ENCODE measurements at regions not wholly inside any gene's neighbourhood (a gene's known extent, or its start where the extent isn't known, plus 50 kb on each side); places are given as distances from the start of the nearest gene placed in this dataset.

DNA sequence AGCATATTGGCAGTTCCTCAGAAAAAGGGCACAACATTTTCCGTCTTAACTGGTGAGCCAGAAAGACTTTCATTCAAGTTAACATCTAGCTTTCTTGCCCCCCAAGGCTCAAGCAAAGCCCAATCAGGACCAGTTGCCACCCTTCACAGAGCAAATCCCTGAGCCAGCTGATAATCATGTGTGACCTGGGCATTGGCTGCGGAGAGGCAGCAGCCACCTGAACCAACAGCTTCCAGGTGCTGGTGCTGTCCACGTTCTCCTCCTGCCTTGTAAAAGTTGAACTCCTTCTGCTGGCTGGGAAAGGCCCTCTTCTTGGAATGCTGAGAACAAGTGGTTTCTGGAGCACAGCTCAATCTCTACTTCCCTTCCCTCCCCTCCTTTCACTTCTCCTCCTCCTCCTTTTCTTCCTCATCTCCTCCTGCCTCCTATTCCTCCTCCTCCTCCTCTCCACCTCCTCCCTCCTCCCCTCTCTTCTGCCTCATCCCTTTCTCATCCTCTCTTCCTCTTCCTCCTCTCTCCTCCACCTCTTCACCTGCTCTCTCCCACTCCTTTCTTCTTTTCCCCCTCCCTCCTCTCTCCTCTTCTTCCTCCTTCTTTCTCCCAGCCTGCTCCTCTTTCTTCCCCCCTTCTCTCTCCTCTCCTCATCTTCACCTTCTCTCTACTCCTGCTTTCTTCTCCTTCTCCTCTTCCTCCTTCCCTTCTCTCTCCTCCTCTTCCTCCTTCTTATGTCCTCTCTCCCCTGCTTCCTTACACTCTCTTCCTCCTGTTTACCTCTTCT, 140.6 kb downstream of the JCAD start:
- intact Hi-C loops (cut with DNase I) = no loop called here
- Histone ChIP-seq H3K27me3 (no peaks in the 10 kb centered on the region), H3K4me3 (no peak overlapping the region), H3K4me1 (peaks cover 43% of the 10 kb centered on the region), H3K27ac (peak overlapping the region in 3 of 4 donors; percentile 50 to 64 (median 63)), H3K9me3 (no peaks in the 10 kb centered on the region), H3K36me3 (replicated peaks in 1 of 2; ENCODE audit: insufficient read depth in 1 of 2, low read depth in 2 of 2) (no peaks in the 10 kb centered on the region)
- 27 to 31% methylated on average over 3 of the region's 3 CpGs for WGBS, 2 donors
- TF ChIP-seq, protein P1, sequence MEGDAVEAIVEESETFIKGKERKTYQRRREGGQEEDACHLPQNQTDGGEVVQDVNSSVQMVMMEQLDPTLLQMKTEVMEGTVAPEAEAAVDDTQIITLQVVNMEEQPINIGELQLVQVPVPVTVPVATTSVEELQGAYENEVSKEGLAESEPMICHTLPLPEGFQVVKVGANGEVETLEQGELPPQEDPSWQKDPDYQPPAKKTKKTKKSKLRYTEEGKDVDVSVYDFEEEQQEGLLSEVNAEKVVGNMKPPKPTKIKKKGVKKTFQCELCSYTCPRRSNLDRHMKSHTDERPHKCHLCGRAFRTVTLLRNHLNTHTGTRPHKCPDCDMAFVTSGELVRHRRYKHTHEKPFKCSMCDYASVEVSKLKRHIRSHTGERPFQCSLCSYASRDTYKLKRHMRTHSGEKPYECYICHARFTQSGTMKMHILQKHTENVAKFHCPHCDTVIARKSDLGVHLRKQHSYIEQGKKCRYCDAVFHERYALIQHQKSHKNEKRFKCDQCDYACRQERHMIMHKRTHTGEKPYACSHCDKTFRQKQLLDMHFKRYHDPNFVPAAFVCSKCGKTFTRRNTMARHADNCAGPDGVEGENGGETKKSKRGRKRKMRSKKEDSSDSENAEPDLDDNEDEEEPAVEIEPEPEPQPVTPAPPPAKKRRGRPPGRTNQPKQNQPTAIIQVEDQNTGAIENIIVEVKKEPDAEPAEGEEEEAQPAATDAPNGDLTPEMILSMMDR (IDR thresholded peaks at IDR 0.05) = peak in 1 of 7 experiments; percentile 11
- no peak for TF ChIP-seq POLR2A (IDR thresholded peaks at IDR 0.05)
- DNase-seq (peak in 3 of 4 donors; percentile 74 to 82 (median 80)), ATAC-seq (peak; percentile 83)

DNA sequence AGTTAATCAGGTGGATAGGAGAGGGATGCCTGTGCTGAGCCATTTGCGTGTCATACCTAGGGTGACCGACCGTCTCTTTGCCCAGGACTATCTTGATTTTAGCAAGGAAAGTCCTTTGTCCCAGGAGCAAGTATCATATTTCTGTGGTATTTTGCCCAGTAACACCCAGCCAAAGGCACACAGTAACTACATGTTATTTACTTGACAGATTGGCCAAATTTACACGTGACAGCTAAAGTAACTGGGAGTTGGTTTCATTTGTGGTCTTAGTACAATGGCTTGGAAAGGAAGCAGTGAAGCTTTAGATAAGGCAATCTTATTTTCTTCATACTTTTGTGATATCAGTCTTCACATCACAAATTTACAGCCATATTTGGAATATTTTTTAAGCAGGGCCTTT, 142.1 kb downstream of the JCAD start:
- ATAC-seq = peak; percentile 82
- intact Hi-C loops (cut with DNase I) = no loop called here
- no peak overlapping the region for H3K4me3 ChIP-seq
- 30 to 46% methylated on average over 4 of the region's 4 CpGs for WGBS, 2 donors
- H3K27ac ChIP-seq = peak overlapping the region in 3 of 4 donors; percentile 63 to 65 (median 64)
- no peaks in the 10 kb centered on the region for H3K36me3 ChIP-seq (replicated peaks in 1 of 2; ENCODE audit: insufficient read depth in 1 of 2, low read depth in 2 of 2)
- H3K27me3 ChIP-seq = no peaks in the 10 kb centered on the region
- TF ChIP-seq POLR2A (IDR thresholded peaks at IDR 0.05) = no peak
- TF ChIP-seq, protein P1 (IDR thresholded peaks at IDR 0.05) = peak in 1 of 7 experiments; percentile 7
- peaks cover 43% of the 10 kb centered on the region for H3K4me1 ChIP-seq
- H3K9me3 ChIP-seq = no peaks in the 10 kb centered on the region
- peak in 3 of 4 donors; percentile 28 to 64 (median 53) for DNase-seq

DNA sequence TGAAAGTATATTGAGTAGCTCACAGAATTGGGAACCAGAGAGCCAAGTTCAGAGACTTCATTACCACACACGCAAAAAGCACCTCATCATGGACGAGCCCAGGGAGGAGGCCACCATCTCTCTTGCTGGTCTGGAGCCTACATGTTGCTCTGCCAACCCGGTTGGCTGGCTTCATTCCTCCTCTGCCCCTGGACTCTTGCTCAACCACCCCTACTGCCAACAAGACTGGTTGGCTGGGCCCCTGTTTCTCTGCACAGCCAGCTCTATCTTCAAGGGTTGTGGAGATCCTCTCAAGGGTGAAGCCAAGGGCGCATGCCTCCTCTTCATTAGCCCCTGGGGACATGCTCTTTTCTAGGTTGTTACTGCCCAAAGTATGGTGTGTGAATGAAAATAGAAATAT, 142.7 kb downstream of the JCAD start:
- DNase-seq = no peak
- Histone ChIP-seq H3K27me3 (no peaks in the 10 kb centered on the region), H3K4me1 (peaks cover 43% of the 10 kb centered on the region), H3K36me3 (replicated peaks in 1 of 2; ENCODE audit: insufficient read depth in 1 of 2, low read depth in 2 of 2) (no peaks in the 10 kb centered on the region), H3K27ac (peak overlapping the region in 3 of 4 donors; percentile 63 to 65 (median 64)), H3K9me3 (no peaks in the 10 kb centered on the region), H3K4me3 (no peak overlapping the region)
- TF ChIP-seq, protein P1 (IDR thresholded peaks at IDR 0.05) = no peak
- no peak for TF ChIP-seq POLR2A (IDR thresholded peaks at IDR 0.05)
- intact Hi-C loops (cut with DNase I) = no loop called here
- ATAC-seq = no peak
- WGBS, 2 donors = 90 to 93% methylated on average over 4 of the region's 4 CpGs

DNA sequence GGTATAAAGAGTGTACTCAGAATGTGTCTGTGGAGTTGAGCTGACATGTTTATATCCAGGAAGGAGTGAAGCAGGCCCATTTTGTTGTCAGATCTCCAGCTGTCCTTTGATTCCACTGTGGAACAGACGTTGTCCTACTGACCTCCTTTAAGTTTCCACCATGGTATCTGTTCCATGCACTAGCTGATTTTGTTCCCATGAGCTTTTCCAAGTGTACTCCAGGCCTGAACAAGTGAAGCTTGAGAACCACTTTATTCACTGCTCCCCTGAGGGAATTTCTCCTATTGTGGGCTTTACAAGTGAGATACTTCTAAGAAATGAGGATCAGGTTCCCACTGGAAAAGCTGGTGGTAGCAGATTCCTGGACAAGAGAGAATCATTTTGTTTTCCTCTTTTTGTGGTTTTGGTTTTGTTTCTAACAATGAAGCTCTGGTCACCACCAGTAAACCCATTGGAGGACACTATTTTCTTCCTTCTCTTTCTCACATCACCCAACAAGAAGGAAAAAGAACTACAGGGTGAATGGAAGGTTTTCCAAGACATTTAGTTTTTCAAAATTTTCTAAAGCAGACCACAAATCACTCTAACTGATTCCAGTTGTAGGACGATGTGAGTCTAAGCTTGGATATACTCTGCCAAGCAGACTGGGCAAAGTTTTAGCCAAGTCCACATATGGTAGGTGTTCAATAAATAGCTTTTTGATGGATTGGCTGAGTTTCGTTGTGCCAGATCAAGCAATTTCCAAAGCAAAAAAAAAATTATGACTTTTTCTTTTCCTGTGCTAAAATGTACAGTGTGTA, 144.2 kb downstream of the JCAD start:
- no peaks in the 10 kb centered on the region for H3K9me3 ChIP-seq
- no peaks in the 10 kb centered on the region for H3K36me3 ChIP-seq (replicated peaks in 1 of 2; ENCODE audit: insufficient read depth in 1 of 2, low read depth in 2 of 2)
- 63 to 72% methylated on average over 3 of the region's 3 CpGs for WGBS, 2 donors
- peaks cover 36% of the 10 kb centered on the region for H3K4me1 ChIP-seq
- intact Hi-C loops (cut with DNase I) = no loop called here
- no peaks in the 10 kb centered on the region for H3K27me3 ChIP-seq
- no peak overlapping the region for H3K27ac ChIP-seq
- ATAC-seq (no peak), DNase-seq (no peak)
- no peak overlapping the region for H3K4me3 ChIP-seq
- TF ChIP-seq, protein P1 (IDR thresholded peaks at IDR 0.05) = no peak
- no peak for TF ChIP-seq POLR2A (IDR thresholded peaks at IDR 0.05)
